Activated CD4-positive, alpha-beta memory T cell treated with anti-CD3 and anti-CD28 coated beads for 36 hours (primary cell): ENCODE measurements at regions not wholly inside any gene's neighbourhood (a gene's known extent, or its start where the extent isn't known, plus 50 kb on each side); places are given as distances from the start of the nearest gene placed in this dataset.

Experiments used
- CTCF ChIA-PET: fragments of 350-600 bp; sonication (Branson Sonifier 250); formaldehyde crosslinking; loops from one replicate; lab custom pipeline; 2021; ENCODE audit warnings: antibody characterized with exemption, inconsistent platforms; lab: Charles Lee
- POLR2A ChIA-PET: fragments of 350-600 bp; sonication (Branson Sonifier 250); formaldehyde crosslinking; loops from one replicate; lab custom pipeline; 2021; ENCODE audit warnings: antibody characterized with exemption; lab: Charles Lee
- DNase-seq: peaks from one replicate; pipeline ENCODE4 v3.0.0-alpha.2; 2020
- H3K27ac Mint-ChIP-seq: one replicate; pipeline ENCODE4 v1.8.0; 2021; ENCODE audit warnings: mixed read lengths
- H3K27me3 Mint-ChIP-seq: one replicate; pipeline ENCODE4 v1.8.0; 2021; ENCODE audit warnings: mixed read lengths
- H3K36me3 Mint-ChIP-seq: one replicate; pipeline ENCODE4 v1.8.0; 2021; ENCODE audit warnings: mixed read lengths
- H3K4me1 Mint-ChIP-seq: one replicate; pipeline ENCODE4 v1.8.0; 2021; ENCODE audit warnings: low read depth, mixed read lengths
- H3K4me3 Mint-ChIP-seq: one replicate; pipeline ENCODE4 v1.8.0; 2021; ENCODE audit warnings: mild to moderate bottlenecking, mixed read lengths
- H3K9me3 Mint-ChIP-seq: one replicate; pipeline ENCODE4 v1.8.0; 2021; ENCODE audit warnings: mixed read lengths
- intact Hi-C: fragments of 100-400 bp; cut with micrococcal nuclease; formaldehyde crosslinking; loops from one replicate; pipeline ENCODE4 v1.15.1; 2023

DNA sequence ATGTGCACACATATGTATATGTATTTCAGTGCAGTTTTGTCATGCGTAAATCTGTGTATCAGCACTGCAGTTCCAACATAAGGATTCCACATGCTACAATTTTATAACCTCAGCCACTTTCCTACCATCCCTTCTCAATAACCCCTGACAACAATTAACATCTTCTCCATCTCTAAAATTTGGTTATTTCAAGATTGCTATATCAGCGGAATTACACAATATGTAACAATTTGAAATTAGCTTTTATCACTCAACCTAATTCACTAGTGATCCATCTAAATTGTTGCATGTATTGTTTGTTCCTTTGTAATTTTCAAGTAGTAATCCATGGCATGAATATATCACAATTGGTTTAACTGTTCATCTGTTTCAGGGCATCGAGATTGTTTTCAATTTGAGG is 511.3 kb downstream of the HAO1 start:
- CTCF ChIA-PET, result no interaction called here
- POLR2A ChIA-PET, result no interaction called here
- H3K27ac Mint-ChIP-seq, result no peak overlapping the region
- intact Hi-C loops, result no loop called here
- H3K9me3 Mint-ChIP-seq, result peaks cover 10% of the 10 kb centered on the region
- DNase-seq, result no peak
- H3K4me3 Mint-ChIP-seq, result no peak overlapping the region
- H3K4me1 Mint-ChIP-seq, result no peaks in the 10 kb centered on the region
- H3K27me3 Mint-ChIP-seq, result no peaks in the 10 kb centered on the region
- no peaks in the 10 kb centered on the region for H3K36me3 Mint-ChIP-seq

DNA sequence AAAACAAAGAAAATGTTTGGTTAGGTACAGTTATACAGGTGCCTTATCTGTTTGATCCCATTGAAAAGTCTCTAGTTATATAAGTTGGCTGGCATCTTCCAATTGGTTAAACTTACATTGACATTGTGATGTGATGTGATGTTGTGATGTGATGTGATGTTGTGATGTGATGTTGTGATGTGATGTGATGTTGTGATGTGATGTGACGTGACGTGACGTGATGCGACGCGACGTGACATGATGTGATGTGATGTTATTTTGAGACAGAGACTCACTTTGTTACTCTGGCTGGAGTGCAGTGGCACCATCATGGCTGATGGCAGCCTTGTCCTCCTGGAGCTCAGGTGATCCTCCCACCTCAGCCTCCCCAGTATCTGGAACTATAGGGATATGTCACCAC is 507.6 kb downstream of the HAO1 start:
- intact Hi-C loops, result no loop called here
- Mint-ChIP-seq H3K4me1 (no peaks in the 10 kb centered on the region), H3K36me3 (no peaks in the 10 kb centered on the region), H3K27ac (no peak overlapping the region), H3K9me3 (peaks cover 5% of the 10 kb centered on the region), H3K27me3 (no peaks in the 10 kb centered on the region), H3K4me3 (no peak overlapping the region)
- POLR2A ChIA-PET, result no interaction called here
- CTCF ChIA-PET, result no interaction called here
- DNase-seq, result no peak

DNA sequence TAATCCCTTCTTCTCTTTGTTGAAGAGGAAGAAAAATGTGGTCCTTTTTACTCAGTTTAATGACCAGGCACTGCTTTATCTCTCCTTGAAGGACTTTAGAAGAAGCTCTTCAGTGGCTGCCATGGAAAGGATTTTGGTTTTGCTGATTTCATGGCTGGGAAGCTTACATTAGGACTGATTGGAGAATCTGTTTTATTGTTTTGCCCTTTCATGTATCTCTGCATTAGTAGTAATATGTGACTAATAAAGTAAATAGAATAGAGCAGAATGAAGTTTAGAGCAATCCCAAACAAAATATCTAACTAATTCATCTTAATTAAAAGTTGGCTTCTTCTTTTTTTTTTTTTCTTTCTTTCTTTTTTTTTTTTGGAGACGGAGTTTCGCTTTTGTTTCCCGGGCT is 502.9 kb downstream of the HAO1 start:
- Mint-ChIP-seq H3K27me3 (no peaks in the 10 kb centered on the region), H3K4me1 (no peaks in the 10 kb centered on the region), H3K9me3 (peaks cover 6% of the 10 kb centered on the region), H3K27ac (no peak overlapping the region), H3K4me3 (no peak overlapping the region), H3K36me3 (no peaks in the 10 kb centered on the region)
- ChIA-PET POLR2A (no interaction called here), CTCF (no interaction called here)
- no peak for DNase-seq
- intact Hi-C loops, result no loop called here

DNA sequence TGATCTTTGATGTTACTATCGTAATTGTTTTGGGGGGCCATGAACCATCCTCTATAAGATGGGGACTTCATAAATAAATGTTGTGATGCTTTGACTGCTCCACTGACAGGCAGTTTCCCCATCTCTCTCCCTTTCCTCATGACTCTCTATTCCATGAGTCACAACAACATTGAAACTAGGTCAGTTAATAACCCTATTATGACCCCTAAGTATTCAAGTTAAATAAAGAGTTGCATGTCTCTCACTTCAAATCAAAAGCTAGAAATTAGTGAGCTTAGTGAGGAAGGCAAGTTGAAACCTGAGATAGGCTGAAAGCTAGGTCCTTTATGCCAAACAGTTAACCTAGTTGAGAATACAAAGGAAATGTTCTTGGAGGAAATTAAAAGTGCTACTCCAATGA is 491.0 kb downstream of the HAO1 start:
- intact Hi-C loops, result no loop called here
- no peaks in the 10 kb centered on the region for H3K4me1 Mint-ChIP-seq
- H3K27ac Mint-ChIP-seq, result no peak overlapping the region
- no peaks in the 10 kb centered on the region for H3K36me3 Mint-ChIP-seq
- no peaks in the 10 kb centered on the region for H3K27me3 Mint-ChIP-seq
- H3K9me3 Mint-ChIP-seq, result peaks cover 10% of the 10 kb centered on the region
- no peak for DNase-seq
- POLR2A ChIA-PET, result no interaction called here
- CTCF ChIA-PET, result no interaction called here
- H3K4me3 Mint-ChIP-seq, result no peak overlapping the region

DNA sequence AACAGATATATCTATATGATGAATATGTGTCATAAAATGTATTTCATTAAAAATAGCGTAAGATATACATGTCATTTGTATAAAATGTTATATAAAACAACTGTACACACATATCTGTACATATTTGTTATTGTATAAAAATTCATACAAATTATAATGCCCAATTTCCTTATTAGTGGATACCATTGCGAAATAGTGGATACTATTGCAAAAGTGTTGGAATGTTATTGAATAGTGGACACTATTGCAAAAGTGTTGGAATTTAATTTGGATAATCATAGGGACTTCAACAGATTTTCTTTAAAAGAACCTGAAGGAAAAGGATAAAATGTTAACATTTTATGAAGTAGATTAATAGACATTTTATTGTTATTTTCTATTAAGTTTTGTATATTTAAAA is 487.4 kb downstream of the HAO1 start:
- Mint-ChIP-seq H3K27me3 (no peaks in the 10 kb centered on the region), H3K4me1 (no peaks in the 10 kb centered on the region), H3K9me3 (peaks cover 16% of the 10 kb centered on the region), H3K27ac (no peak overlapping the region), H3K36me3 (no peaks in the 10 kb centered on the region), H3K4me3 (no peak overlapping the region)
- DNase-seq, result no peak
- intact Hi-C loops, result no loop called here
- ChIA-PET POLR2A (no interaction called here), CTCF (interaction anchor here (1.0 kb wide), 1 partner anchor 15 kb away, joined by 3 read pairs; no protein-coding TSS in a partner anchor)

DNA sequence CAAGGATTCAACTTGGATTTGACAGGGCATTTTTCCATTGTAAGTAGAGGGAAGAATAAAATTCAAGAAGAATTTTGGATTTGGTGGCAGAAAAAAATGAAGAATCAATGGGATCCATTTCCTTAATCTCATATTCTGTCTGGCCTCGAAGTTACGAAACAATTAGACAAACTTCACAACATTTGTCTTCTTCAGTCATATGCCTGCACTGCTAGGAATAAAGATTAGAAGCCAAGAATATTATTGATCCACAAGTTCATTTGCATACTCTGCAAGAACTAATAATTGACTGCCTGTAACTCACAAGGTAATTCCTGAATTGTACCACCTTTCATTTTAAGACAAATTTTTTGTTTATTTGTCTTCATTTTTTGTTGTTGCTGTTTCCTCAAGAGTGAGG is 486.2 kb downstream of the HAO1 start:
- H3K4me3 Mint-ChIP-seq, result no peak overlapping the region
- no peak for DNase-seq
- H3K9me3 Mint-ChIP-seq, result peaks cover 15% of the 10 kb centered on the region
- H3K27me3 Mint-ChIP-seq, result no peaks in the 10 kb centered on the region
- intact Hi-C loops, result no loop called here
- no peak overlapping the region for H3K27ac Mint-ChIP-seq
- CTCF ChIA-PET, result no interaction called here
- H3K4me1 Mint-ChIP-seq, result no peaks in the 10 kb centered on the region
- POLR2A ChIA-PET, result no interaction called here
- no peaks in the 10 kb centered on the region for H3K36me3 Mint-ChIP-seq

DNA sequence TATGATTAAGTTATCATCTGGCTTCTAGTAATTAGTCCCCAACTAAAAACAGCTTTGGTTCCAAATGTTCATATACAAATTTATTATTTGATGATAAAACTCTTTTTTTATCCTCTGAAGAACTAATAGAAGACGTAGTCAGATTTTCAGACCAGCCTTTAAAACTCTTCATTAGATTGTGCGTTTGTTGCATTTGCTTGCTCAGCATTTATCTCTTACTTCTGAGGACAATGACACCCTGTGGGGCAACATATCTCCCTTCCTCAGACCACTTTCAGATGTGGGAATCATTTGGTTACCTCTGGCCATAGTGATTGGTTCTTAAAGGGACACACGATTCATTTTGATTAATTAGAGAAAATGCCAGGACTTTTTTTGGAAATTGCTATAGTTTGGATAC is 481.8 kb downstream of the HAO1 start:
- DNase-seq, result no peak
- Mint-ChIP-seq H3K4me1 (no peaks in the 10 kb centered on the region), H3K4me3 (no peak overlapping the region), H3K27ac (no peak overlapping the region), H3K9me3 (peaks cover 12% of the 10 kb centered on the region), H3K27me3 (no peaks in the 10 kb centered on the region), H3K36me3 (no peaks in the 10 kb centered on the region)
- intact Hi-C loops, result no loop called here
- ChIA-PET POLR2A (no interaction called here), CTCF (no interaction called here)

DNA sequence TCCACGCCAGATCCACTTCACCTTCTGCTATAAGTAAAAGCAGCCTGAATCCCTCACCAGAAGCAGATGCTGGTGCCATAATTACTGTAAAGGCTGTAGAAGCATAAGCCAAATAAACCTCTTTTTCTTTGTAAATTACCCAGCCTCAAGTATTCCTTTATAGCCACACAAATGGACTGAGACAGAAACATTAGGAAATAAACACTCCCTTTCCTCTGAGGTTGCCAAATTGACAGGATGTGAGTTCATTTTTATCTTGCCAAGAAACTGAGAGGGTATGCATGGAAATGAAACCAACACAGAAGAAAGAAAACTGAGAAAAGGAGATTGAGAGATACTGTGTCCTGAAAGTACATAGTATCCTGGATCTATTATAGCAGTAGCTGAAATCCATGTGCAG is 481.2 kb downstream of the HAO1 start:
- no peak overlapping the region for H3K27ac Mint-ChIP-seq
- H3K4me1 Mint-ChIP-seq, result no peaks in the 10 kb centered on the region
- intact Hi-C loops, result no loop called here
- no peak overlapping the region for H3K4me3 Mint-ChIP-seq
- POLR2A ChIA-PET, result no interaction called here
- no peak for DNase-seq
- H3K9me3 Mint-ChIP-seq, result peaks cover 12% of the 10 kb centered on the region
- CTCF ChIA-PET, result no interaction called here
- no peaks in the 10 kb centered on the region for H3K27me3 Mint-ChIP-seq
- no peaks in the 10 kb centered on the region for H3K36me3 Mint-ChIP-seq

DNA sequence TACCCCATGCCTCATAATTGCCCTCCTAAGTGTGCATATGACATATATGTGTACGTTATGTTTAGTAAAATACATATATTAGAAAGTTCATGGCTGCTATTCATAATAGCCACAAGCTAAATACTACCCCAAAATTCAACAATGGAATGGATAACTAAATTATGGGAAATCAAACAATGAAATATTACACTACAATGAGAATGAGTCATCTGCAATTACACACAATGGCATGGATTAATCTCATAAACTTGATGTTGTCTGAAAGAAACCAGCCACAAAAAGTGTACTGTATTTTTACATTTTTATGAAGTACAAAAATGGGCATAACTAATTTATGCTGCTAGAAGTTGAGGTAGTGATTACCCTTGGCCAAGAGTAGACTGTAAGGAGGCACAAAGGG is 477.0 kb downstream of the HAO1 start:
- no peak overlapping the region for H3K27ac Mint-ChIP-seq
- H3K27me3 Mint-ChIP-seq, result no peaks in the 10 kb centered on the region
- H3K4me1 Mint-ChIP-seq, result no peaks in the 10 kb centered on the region
- no peak for DNase-seq
- CTCF ChIA-PET, result no interaction called here
- H3K36me3 Mint-ChIP-seq, result no peaks in the 10 kb centered on the region
- H3K4me3 Mint-ChIP-seq, result no peak overlapping the region
- intact Hi-C loops, result no loop called here
- POLR2A ChIA-PET, result no interaction called here
- peaks cover 2% of the 10 kb centered on the region for H3K9me3 Mint-ChIP-seq

DNA sequence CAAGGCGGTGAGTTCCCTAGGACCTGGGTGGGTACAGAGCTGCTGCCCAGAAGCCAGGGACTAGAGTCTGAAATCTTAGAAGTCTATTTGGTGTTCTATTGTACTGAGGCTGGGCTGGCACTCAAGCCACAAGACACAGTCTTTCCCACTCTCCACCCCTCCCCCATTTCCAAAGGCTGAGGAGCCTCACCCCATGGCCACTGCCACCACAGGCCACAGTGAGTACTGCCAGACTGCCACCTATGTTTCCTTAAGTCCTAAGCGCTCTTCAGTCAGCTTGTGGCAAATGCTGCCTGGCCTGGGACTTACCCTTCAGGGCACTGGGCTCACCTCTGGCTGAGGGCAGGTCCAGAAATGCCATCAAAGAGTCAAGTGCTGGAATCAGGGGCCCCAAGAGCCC is 469.3 kb downstream of the HAO1 start:
- no peaks in the 10 kb centered on the region for H3K36me3 Mint-ChIP-seq
- POLR2A ChIA-PET, result no interaction called here
- peaks cover 14% of the 10 kb centered on the region for H3K9me3 Mint-ChIP-seq
- H3K27ac Mint-ChIP-seq, result no peak overlapping the region
- intact Hi-C loops, result no loop called here
- H3K4me1 Mint-ChIP-seq, result no peaks in the 10 kb centered on the region
- no peak for DNase-seq
- no peak overlapping the region for H3K4me3 Mint-ChIP-seq
- CTCF ChIA-PET, result no interaction called here
- no peaks in the 10 kb centered on the region for H3K27me3 Mint-ChIP-seq

DNA sequence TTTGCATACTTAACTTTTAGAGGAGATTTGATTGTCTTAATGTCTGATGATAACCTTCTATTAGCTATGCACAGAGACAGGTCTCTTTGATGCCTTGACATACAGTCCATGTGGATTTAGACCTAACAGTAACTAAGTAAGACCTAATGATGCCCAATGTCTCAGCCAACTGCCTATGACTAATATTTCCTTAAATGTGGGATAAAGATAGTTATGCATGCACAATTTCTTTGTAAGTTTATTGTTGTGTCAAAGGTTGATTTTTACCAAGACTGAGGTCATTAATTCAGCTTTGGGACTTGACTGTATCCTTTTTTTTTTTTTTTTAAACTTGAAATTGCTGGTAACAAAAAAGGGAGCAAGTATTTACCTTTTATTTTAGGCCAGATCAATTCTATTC is 450.0 kb downstream of the HAO1 start:
- POLR2A ChIA-PET, result no interaction called here
- CTCF ChIA-PET, result no interaction called here
- H3K36me3 Mint-ChIP-seq, result no peaks in the 10 kb centered on the region
- H3K9me3 Mint-ChIP-seq, result peaks cover 24% of the 10 kb centered on the region
- intact Hi-C loops, result no loop called here
- no peak overlapping the region for H3K4me3 Mint-ChIP-seq
- no peaks in the 10 kb centered on the region for H3K4me1 Mint-ChIP-seq
- DNase-seq, result no peak
- no peaks in the 10 kb centered on the region for H3K27me3 Mint-ChIP-seq
- no peak overlapping the region for H3K27ac Mint-ChIP-seq

DNA sequence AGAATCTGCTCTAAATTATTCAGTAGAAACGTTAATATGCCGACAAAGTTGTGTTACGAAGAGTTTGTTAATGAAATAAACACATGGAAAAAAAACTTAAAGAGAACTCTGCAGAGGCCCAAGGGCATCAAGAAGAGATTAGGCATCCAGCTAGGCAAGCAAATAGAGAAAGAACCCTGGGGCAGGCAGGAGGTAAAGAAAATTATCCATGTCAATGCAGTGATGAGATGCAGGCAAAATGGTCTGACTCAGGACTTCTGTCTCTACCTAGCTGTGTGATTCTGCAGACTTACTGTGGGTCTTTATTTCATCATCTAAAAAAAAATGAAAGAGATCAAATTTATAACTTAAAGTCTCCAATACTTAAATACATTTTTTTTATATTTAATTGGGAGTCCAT is 448.0 kb downstream of the HAO1 start:
- no peaks in the 10 kb centered on the region for H3K36me3 Mint-ChIP-seq
- H3K27me3 Mint-ChIP-seq, result no peaks in the 10 kb centered on the region
- peaks cover 27% of the 10 kb centered on the region for H3K9me3 Mint-ChIP-seq
- ChIA-PET CTCF (no interaction called here), POLR2A (no interaction called here)
- DNase-seq, result no peak
- H3K4me1 Mint-ChIP-seq, result no peaks in the 10 kb centered on the region
- H3K4me3 Mint-ChIP-seq, result no peak overlapping the region
- H3K27ac Mint-ChIP-seq, result no peak overlapping the region
- intact Hi-C loops, result no loop called here

DNA sequence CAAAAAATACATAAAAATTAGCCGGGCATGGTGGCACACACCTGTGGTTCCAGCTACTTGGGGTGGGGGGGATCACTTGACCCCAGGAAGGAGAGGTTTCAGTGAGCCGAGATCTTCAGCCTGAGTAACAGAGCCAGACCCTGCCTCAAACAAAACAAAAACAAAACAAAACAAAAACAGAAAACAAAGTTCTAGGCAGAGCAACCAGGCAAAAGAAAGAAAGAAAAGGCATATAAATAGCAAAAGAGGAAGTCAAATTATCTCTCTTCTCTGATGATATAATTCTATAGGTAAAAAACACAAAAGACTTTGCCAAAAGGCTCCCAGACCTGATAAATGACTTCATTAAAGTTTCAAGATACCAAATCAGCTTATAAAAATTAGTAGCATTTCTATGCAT is 446.9 kb downstream of the HAO1 start:
- H3K36me3 Mint-ChIP-seq, result no peaks in the 10 kb centered on the region
- peaks cover 27% of the 10 kb centered on the region for H3K9me3 Mint-ChIP-seq
- DNase-seq, result no peak
- no peak overlapping the region for H3K4me3 Mint-ChIP-seq
- H3K27ac Mint-ChIP-seq, result no peak overlapping the region
- POLR2A ChIA-PET, result no interaction called here
- intact Hi-C loops, result no loop called here
- CTCF ChIA-PET, result no interaction called here
- H3K27me3 Mint-ChIP-seq, result no peaks in the 10 kb centered on the region
- H3K4me1 Mint-ChIP-seq, result no peaks in the 10 kb centered on the region
